Osteocyte (in vitro differentiated cells): ENCODE measurements at regions not wholly inside any gene's neighbourhood (a gene's known extent, or its start where the extent isn't known, plus 50 kb on each side); places are given as distances from the start of the nearest gene placed in this dataset.

Source experiments
- DNase-seq: peaks from one replicate; pipeline ENCODE4 v3.0.0; 2021; ENCODE audit warnings: mixed read lengths; ENCODE audit not compliant: unreplicated experiment; ENCODE audit errors: extremely low spot score
- H3K27ac Mint-ChIP-seq: one replicate; pipeline ENCODE4 v1.8.0; 2021; ENCODE audit warnings: mild to moderate bottlenecking, mixed read lengths; ENCODE audit not compliant: unreplicated experiment
- H3K27me3 Mint-ChIP-seq: one replicate; pipeline ENCODE4 v1.8.0; 2021; ENCODE audit warnings: mixed read lengths; ENCODE audit not compliant: unreplicated experiment
- H3K36me3 Mint-ChIP-seq: one replicate; pipeline ENCODE4 v1.8.0; 2021; ENCODE audit warnings: mixed read lengths; ENCODE audit not compliant: unreplicated experiment
- H3K4me1 Mint-ChIP-seq: one replicate; pipeline ENCODE4 v1.8.0; 2021; ENCODE audit warnings: mixed read lengths; ENCODE audit not compliant: unreplicated experiment
- H3K4me3 Mint-ChIP-seq: one replicate; pipeline ENCODE4 v1.8.0; 2021; ENCODE audit warnings: mild to moderate bottlenecking, moderate library complexity, mixed read lengths; ENCODE audit not compliant: unreplicated experiment
- H3K9me3 Mint-ChIP-seq: one replicate; pipeline ENCODE4 v1.8.0; 2021; ENCODE audit warnings: mixed read lengths; ENCODE audit not compliant: unreplicated experiment
- TF ChIP-seq, protein P1 (sequence below): fragments of 200-600 bp; sonication (generic); IDR thresholded peaks from 2 replicates; pipeline ENCODE4 v1.5.0; 2021; ENCODE audit warnings: antibody characterized with exemption, mild to moderate bottlenecking, moderate library complexity

DNA sequence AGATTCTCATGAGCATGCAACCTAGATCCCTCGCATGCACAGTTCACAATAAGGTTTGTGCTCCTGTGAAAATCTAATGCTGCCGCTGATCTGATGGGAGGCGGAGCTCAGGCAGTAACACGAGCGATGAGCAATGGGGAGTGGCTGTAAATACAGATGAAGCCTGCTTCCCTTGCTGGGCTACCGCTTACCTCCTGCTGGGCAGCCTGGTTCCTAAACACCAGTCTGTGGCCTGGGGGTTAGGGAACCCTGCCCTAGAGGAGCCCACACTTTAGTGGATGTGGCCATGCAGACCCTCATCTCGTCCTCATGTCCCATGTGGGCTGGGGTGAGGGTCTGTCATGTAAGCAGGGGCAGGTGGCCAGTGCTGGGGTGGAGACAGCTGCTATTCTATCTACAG, 417.6 kb downstream of the GLRX3 start:
- H3K27me3 Mint-ChIP-seq = no peaks in the 10 kb centered on the region
- H3K36me3 Mint-ChIP-seq = no peaks in the 10 kb centered on the region
- DNase-seq = no peak
- no peak overlapping the region for H3K27ac Mint-ChIP-seq
- TF ChIP-seq, protein P1, sequence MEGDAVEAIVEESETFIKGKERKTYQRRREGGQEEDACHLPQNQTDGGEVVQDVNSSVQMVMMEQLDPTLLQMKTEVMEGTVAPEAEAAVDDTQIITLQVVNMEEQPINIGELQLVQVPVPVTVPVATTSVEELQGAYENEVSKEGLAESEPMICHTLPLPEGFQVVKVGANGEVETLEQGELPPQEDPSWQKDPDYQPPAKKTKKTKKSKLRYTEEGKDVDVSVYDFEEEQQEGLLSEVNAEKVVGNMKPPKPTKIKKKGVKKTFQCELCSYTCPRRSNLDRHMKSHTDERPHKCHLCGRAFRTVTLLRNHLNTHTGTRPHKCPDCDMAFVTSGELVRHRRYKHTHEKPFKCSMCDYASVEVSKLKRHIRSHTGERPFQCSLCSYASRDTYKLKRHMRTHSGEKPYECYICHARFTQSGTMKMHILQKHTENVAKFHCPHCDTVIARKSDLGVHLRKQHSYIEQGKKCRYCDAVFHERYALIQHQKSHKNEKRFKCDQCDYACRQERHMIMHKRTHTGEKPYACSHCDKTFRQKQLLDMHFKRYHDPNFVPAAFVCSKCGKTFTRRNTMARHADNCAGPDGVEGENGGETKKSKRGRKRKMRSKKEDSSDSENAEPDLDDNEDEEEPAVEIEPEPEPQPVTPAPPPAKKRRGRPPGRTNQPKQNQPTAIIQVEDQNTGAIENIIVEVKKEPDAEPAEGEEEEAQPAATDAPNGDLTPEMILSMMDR = no peak
- peaks cover 52% of the 10 kb centered on the region for H3K9me3 Mint-ChIP-seq
- no peak overlapping the region for H3K4me3 Mint-ChIP-seq
- no peaks in the 10 kb centered on the region for H3K4me1 Mint-ChIP-seq

DNA sequence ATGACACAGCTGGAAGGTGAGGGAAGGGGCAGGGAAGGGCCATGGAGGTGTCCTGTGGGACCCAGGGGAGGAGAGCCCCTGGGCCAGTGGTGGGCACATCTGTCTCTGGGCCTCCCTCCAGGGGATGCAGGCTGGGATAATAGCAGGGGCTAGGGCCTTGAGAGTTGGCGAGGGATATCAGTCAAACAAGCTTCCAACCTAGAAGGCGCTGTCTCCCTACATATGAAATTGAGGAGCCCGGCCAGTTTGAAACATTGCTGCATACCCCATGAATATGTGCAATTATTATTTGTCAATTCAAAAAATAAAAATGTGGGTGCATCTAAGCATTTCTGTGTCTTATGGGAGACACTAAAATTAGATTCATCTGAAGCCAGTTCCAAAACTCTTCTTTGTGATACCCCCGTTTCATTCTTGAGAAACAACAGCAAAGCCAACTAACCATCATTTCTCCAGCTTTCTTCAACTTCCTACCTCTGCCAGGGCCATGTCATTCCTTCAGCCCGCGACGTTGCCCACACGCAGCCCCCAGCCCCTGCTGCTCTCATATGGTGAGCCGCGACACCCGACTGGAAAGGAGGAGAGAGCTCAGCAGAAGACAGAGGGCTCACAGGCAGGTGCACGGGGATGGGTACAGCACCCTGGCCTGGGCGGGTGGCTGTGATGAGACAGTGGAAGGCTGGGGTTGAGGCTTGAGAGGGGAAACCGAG, 418.7 kb downstream of the GLRX3 start:
- no peaks in the 10 kb centered on the region for H3K4me1 Mint-ChIP-seq
- no peak for DNase-seq
- no peaks in the 10 kb centered on the region for H3K36me3 Mint-ChIP-seq
- no peak overlapping the region for H3K4me3 Mint-ChIP-seq
- peaks cover 43% of the 10 kb centered on the region for H3K9me3 Mint-ChIP-seq
- no peak overlapping the region for H3K27ac Mint-ChIP-seq
- TF ChIP-seq, protein P1 = no peak
- H3K27me3 Mint-ChIP-seq = no peaks in the 10 kb centered on the region

DNA sequence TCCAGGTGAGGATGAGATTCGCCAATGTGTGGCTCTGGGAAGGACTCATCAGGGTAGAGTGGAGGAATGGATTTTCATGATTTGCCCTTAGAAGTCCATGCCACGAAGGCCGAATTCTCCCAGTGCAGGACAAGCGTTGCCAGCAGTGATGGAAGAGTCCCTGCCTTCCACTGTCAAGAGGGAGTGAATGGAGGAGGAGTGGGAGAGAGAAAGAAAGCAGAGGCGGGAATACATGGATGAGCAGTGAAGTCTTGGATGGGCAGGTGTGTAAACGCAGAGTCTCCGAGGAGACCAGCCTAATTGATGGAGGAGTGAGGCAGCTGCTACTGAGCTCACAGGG, 419.2 kb downstream of the GLRX3 start:
- TF ChIP-seq, protein P1 = no peak
- H3K36me3 Mint-ChIP-seq = no peaks in the 10 kb centered on the region
- no peaks in the 10 kb centered on the region for H3K27me3 Mint-ChIP-seq
- H3K4me3 Mint-ChIP-seq = no peak overlapping the region
- DNase-seq = no peak
- peaks cover 42% of the 10 kb centered on the region for H3K9me3 Mint-ChIP-seq
- no peaks in the 10 kb centered on the region for H3K4me1 Mint-ChIP-seq
- H3K27ac Mint-ChIP-seq = no peak overlapping the region

DNA sequence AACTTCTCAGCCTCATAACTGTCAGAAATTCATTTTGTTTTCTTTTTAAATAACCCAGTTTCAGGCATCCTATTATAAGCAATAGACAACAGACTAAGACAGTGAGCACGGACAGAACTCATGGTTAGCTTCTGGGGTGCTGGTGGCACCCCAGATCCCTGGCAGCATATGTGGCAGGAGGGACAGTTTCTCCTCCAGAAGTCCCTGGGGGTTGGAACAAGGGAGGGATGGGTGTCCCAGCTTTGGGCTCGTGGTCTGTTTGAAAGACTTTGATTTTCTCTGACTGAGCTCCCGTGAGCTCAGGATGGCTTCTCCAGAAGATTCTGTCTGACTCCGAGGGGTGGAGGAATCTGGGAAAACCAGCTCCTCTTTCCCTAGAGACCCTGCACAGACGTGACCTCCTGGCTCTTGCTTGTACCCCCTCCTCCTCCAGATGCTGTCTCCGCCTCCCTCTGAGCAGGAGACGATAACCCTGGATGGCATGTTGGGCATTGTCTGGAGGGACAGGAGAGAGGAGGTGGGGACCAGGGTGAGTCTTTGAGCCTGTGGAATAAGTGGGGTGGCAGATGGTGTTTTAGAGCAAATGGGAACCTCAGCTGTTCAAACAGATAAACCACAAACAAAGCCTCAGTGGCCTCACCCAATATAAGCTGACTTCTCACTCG, 421.1 kb downstream of the GLRX3 start:
- Mint-ChIP-seq H3K36me3 (no peaks in the 10 kb centered on the region), H3K27ac (no peak overlapping the region), H3K4me3 (no peak overlapping the region), H3K9me3 (peaks cover 35% of the 10 kb centered on the region), H3K4me1 (no peaks in the 10 kb centered on the region), H3K27me3 (no peaks in the 10 kb centered on the region)
- no peak for DNase-seq
- TF ChIP-seq, protein P1 = no peak

DNA sequence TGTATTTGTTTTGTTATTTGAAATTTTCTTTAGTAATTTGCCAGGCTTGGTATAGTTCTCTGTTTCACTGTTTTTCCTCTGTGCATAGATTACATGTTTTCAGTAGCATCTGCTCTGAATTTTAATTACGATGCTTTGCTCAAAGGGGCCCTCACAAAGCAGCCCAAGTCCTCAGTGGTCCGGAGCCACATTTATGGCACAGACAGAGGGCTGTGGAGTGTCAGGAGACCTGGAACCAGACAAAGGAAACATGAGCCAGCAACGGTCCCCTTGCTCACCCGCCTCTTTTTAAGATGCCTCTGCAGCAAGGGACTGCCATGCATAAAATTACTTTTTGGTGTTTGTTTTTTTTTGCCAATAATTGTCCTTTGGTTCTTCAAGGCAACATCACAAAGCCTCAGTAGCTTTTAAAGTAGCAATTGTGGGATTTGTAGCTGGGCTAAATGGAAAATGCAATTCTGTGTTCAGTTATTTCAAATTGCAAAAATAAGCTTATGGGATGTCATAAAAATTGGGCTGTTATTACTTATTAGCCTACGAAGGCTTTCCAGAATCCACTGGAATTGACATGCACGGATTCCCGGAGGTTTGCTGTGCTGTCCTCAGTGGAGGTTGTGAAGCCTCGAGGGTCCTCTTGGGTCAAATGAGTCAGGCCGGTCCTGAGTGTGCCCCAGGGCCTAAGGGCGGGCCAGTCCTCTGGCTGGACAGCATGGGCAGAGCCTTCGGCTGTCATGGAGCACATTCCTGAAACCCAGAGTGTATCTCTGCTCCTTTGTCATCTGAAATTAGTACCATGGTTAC, 422.8 kb downstream of the GLRX3 start:
- TF ChIP-seq, protein P1 = no peak
- no peak overlapping the region for H3K27ac Mint-ChIP-seq
- DNase-seq = no peak
- peaks cover 31% of the 10 kb centered on the region for H3K9me3 Mint-ChIP-seq
- H3K4me1 Mint-ChIP-seq = no peaks in the 10 kb centered on the region
- H3K27me3 Mint-ChIP-seq = no peaks in the 10 kb centered on the region
- H3K4me3 Mint-ChIP-seq = no peak overlapping the region
- no peaks in the 10 kb centered on the region for H3K36me3 Mint-ChIP-seq
